HG03521 (cell line): ENCODE measurements at regions not wholly inside any gene's neighbourhood (a gene's known extent, or its start where the extent isn't known, plus 50 kb on each side); places are given as distances from the start of the nearest gene placed in this dataset.
"Not testable (repeated sequence)": the region's sequence is repeated elsewhere in the genome, so short reads cannot be mapped to it uniquely, and the experiment has no call there.

Source experiments
- ATAC-seq: cut with Tn5 transposase; IDR thresholded peaks from one replicate; pipeline ENCODE4 v1.9.1; 2021; ENCODE audit warnings: mild to moderate bottlenecking, moderate library complexity; ENCODE audit not compliant: unreplicated experiment

GRCh38 chr5:91285062-91285461 lies 98.1 kb downstream of the ARRDC3 start:
- ATAC-seq, result not testable (repeated sequence)

GRCh38 chr5:91283899-91284298 lies 99.2 kb downstream of the ARRDC3 start:
- ATAC-seq, result no peak

- no peak for ATAC-seq
These were observed 99.8 kb downstream of the ARRDC3 start for GRCh38 chr5:91283326-91283725.

- ATAC-seq, result no peak
These were observed 100.9 kb downstream of the ARRDC3 start for GRCh38 chr5:91282210-91282609.

GRCh38 chr5:91281401-91281800 lies 101.7 kb downstream of the ARRDC3 start:
- ATAC-seq, result no peak

- ATAC-seq, result peak; percentile 96
These were observed 102.5 kb downstream of the ARRDC3 start for GRCh38 chr5:91280362-91281269.

- no peak for ATAC-seq
These were observed 105.3 kb downstream of the ARRDC3 start for GRCh38 chr5:91277840-91278239.

- no peak for ATAC-seq
These were observed 106.0 kb downstream of the ARRDC3 start for GRCh38 chr5:91277093-91277626.

GRCh38 chr5:91272858-91273257 lies 110.3 kb downstream of the ARRDC3 start:
- peak; percentile 85 for ATAC-seq

- ATAC-seq, result peak; percentile 49
These were observed 111.1 kb downstream of the ARRDC3 start for GRCh38 chr5:91271999-91272398.

- ATAC-seq, result no peak
These were observed 113.9 kb downstream of the ARRDC3 start for GRCh38 chr5:91269198-91269597.

- peak; percentile 89 for ATAC-seq
These were observed 116.9 kb downstream of the ARRDC3 start for GRCh38 chr5:91266184-91266705.

GRCh38 chr5:91264311-91265051 lies 118.6 kb downstream of the ARRDC3 start:
- no peak for ATAC-seq

- no peak for ATAC-seq
These were observed 119.2 kb downstream of the ARRDC3 start for GRCh38 chr5:91263898-91264297.

GRCh38 chr5:91257301-91257700 lies 125.8 kb downstream of the ARRDC3 start:
- no peak for ATAC-seq

GRCh38 chr5:91256142-91256524 lies 127.0 kb downstream of the ARRDC3 start:
- no peak for ATAC-seq

GRCh38 chr5:91255396-91256141 lies 127.5 kb downstream of the ARRDC3 start:
- no peak for ATAC-seq

- no peak for ATAC-seq
These were observed 130.2 kb downstream of the ARRDC3 start for GRCh38 chr5:91252916-91253315.

GRCh38 chr5:91245871-91246270 lies 137.2 kb downstream of the ARRDC3 start:
- no peak for ATAC-seq

GRCh38 chr5:91245074-91245452 lies 138.1 kb downstream of the ARRDC3 start:
- ATAC-seq, result no peak
